HG03565 (cell line): ENCODE measurements at regions not wholly inside any gene's neighbourhood (a gene's known extent, or its start where the extent isn't known, plus 50 kb on each side); places are given as distances from the start of the nearest gene placed in this dataset.
A peak's percentile ranks its signal among the peaks of the same experiment; 100 is the strongest.
"Not testable (repeated sequence)": the region's sequence is repeated elsewhere in the genome, so short reads cannot be mapped to it uniquely, and the experiment has no call there.

Experiments used
- ATAC-seq: cut with Tn5 transposase; IDR thresholded peaks from one replicate; pipeline ENCODE4 v1.9.1; 2021; ENCODE audit warnings: mild to moderate bottlenecking, moderate library complexity; ENCODE audit not compliant: unreplicated experiment

GRCh38 chr4:116183241-116183640 is 902.1 kb downstream of the TRAM1L1 start:
- ATAC-seq, result no peak

- ATAC-seq, result no peak
Observed at GRCh38 chr4:116180157-116180601, 905.2 kb downstream of the TRAM1L1 start.

GRCh38 chr4:116151371-116151770 is 934.0 kb downstream of the TRAM1L1 start:
- not testable (repeated sequence) for ATAC-seq

GRCh38 chr4:116150152-116150551 is 935.2 kb downstream of the TRAM1L1 start:
- ATAC-seq, result no peak

- no peak for ATAC-seq
Observed at GRCh38 chr4:116143198-116143597, 942.2 kb downstream of the TRAM1L1 start.

- ATAC-seq, result no peak
Observed at GRCh38 chr4:116132946-116133345, 952.4 kb downstream of the TRAM1L1 start.

- no peak for ATAC-seq
Observed at GRCh38 chr4:116126794-116127193, 958.6 kb downstream of the TRAM1L1 start.

GRCh38 chr4:116122124-116122523 is 963.3 kb downstream of the TRAM1L1 start:
- ATAC-seq, result no peak

GRCh38 chr4:116118221-116118620 is 967.2 kb downstream of the TRAM1L1 start:
- no peak for ATAC-seq

- ATAC-seq, result not testable (repeated sequence)
Observed at GRCh38 chr4:116112861-116113260, 972.5 kb downstream of the TRAM1L1 start.

- ATAC-seq, result no peak
Observed at GRCh38 chr4:116110713-116111112, 974.7 kb downstream of the TRAM1L1 start.

GRCh38 chr4:116108606-116109005 is 976.8 kb downstream of the TRAM1L1 start:
- ATAC-seq, result no peak

GRCh38 chr4:116101321-116101720 is 984.1 kb downstream of the TRAM1L1 start:
- no peak for ATAC-seq

- no peak for ATAC-seq
Observed at GRCh38 chr4:116099596-116099995, 985.8 kb downstream of the TRAM1L1 start.

- ATAC-seq, result not testable (repeated sequence)
Observed at GRCh38 chr4:116097353-116097752, 983.9 kb upstream of the NDST4 start.

GRCh38 chr4:116092961-116093360 is 979.5 kb upstream of the NDST4 start:
- ATAC-seq, result no peak

- ATAC-seq, result no peak
Observed at GRCh38 chr4:116088771-116089170, 975.4 kb upstream of the NDST4 start.

- no peak for ATAC-seq
Observed at GRCh38 chr4:116082808-116083366, 969.5 kb upstream of the NDST4 start.

GRCh38 chr4:116073051-116073450 is 959.6 kb upstream of the NDST4 start:
- ATAC-seq, result no peak

- peak; percentile 52 for ATAC-seq
Observed at GRCh38 chr4:116070283-116070682, 956.9 kb upstream of the NDST4 start.

GRCh38 chr4:116066711-116067245 is 953.4 kb upstream of the NDST4 start:
- ATAC-seq, result no peak

GRCh38 chr4:116064331-116064730 is 950.9 kb upstream of the NDST4 start:
- no peak for ATAC-seq

GRCh38 chr4:116059361-116059760 is 945.9 kb upstream of the NDST4 start:
- ATAC-seq, result no peak
